Medulla oblongata (tissue), 1 donor: ENCODE measurements at regions not wholly inside any gene's neighbourhood (a gene's known extent, or its start where the extent isn't known, plus 50 kb on each side); places are given as distances from the start of the nearest gene placed in this dataset.
"Not testable (repeated sequence)": the region's sequence is repeated elsewhere in the genome, so short reads cannot be mapped to it uniquely, and the experiment has no call there.

ENCODE experiments used
- DNase-seq: peaks from one replicate; pipeline ENCODE4 v3.0.0-alpha.2; 2015; ENCODE audit errors: extremely low spot score

GRCh38 chr11:39462506-39462905 is 1996.9 kb downstream of the LRRC4C start:
- peak; percentile 14 for DNase-seq

GRCh38 chr11:39461066-39461465 is 1998.4 kb downstream of the LRRC4C start:
- peak; percentile 65 for DNase-seq

DNA sequence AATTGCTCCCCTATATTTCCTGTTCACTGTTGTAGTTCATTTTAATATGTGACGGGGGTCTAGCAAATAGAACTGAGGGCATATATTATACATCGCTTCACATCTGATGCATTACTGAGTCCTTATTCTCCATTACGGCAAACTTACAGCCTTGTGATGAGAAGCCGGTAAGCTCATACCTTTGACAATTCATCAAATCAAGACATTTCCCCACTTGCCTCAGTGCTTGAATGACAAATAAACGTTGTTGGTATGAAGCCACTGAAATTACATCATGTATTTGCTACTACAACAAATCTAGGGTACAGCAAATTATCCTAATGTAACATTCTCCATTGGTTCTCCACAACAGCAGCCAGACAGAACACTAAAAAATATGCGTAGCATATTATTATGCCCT is 1999.8 kb downstream of the LRRC4C start:
- no peak for DNase-seq

DNA sequence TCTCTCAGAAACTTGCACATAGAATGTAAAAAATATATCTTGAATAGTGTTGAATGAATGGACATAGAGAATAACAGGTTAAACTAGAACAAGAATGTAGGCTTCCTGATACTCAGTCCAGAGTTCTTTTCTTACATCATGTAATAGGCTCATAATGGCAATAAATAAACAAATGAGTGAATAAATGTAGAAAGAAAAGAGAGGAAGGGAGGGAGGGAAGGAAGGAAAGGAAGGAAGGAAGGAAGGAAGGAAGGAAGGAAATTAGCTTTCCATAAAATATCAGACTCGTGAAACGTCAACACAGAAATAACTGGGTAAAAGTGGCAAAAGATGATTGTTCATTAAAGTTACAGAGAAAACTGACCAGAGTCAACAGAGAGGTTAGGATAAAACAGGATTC is 2001.0 kb downstream of the LRRC4C start:
- no peak for DNase-seq

DNA sequence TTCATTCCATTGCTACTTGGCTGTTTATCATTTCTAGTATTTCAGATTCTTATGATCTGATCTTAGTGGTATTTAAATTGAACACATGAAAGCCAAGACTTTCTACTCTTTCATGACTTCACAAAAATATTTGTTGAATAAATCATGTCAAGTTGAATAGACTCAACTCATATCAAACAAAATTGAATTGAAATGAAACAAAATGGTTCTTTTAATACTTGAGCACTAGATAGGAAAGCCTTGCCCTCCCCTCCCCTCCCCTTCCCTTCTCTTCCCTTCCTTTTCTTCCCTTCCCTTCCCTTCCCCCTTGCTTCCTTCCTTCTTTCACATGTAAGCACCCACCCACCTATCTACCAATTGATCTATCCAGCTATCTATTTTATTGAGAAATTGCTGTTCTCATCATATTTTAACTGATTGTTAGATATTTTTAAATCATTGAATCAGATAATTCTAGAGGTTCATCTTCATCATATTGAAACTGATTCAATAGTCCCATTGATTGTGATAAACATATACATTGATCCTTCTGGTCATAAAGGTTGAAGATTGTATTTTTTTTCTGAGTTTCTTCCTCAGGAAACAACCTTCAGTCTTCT is 2015.9 kb downstream of the LRRC4C start:
- DNase-seq: no peak

- DNase-seq: no peak
Observed at GRCh38 chr11:39442177-39442576, 2017.3 kb downstream of the LRRC4C start.

- DNase-seq: no peak
Observed at GRCh38 chr11:39435641-39436040, 2023.8 kb downstream of the LRRC4C start.

GRCh38 chr11:39434466-39434865 is 2025.0 kb downstream of the LRRC4C start:
- no peak for DNase-seq

DNA sequence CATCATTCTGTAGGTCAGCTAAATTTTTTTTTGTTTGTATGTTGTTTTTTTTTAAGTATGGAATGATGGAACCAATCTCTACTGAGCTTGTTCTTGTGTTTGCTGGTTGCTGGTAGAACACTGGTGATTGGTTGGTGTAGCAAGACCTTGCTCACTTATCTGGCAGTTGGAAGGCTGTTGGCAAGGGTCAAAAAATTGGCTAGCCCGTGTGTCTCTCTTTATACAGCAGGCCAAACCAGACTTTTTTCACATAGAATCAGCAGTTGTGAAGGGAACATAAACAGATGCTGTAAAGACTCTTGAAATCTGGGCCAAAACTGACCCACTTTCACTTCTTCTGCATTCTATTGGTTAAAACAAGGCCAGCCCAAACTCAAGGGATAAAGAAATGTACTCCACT is 2026.5 kb downstream of the LRRC4C start:
- no peak for DNase-seq

- peak; percentile 7 for DNase-seq
Observed at GRCh38 chr11:39425226-39425625, 2034.2 kb downstream of the LRRC4C start.

DNA sequence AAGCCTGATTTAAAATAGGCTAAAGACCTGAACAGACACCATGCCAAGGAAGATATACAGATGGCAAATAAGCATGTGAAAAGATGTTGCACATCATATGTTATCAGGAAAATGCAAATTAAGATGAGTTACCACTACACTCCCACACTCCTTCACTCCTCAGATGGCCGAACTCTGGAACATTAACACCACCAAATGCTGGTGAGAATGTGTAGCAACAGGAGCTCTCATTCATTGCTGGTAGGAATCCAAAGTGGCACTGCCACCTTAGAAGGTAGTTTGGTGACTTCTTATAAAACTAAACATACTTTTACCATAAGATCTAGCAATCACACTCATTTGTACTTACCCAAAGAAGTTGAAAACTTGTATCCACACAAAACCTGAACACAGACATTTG is 2047.3 kb downstream of the LRRC4C start:
- no peak for DNase-seq

- no peak for DNase-seq
Observed at GRCh38 chr11:39385911-39386310, 2073.5 kb downstream of the LRRC4C start.

DNA sequence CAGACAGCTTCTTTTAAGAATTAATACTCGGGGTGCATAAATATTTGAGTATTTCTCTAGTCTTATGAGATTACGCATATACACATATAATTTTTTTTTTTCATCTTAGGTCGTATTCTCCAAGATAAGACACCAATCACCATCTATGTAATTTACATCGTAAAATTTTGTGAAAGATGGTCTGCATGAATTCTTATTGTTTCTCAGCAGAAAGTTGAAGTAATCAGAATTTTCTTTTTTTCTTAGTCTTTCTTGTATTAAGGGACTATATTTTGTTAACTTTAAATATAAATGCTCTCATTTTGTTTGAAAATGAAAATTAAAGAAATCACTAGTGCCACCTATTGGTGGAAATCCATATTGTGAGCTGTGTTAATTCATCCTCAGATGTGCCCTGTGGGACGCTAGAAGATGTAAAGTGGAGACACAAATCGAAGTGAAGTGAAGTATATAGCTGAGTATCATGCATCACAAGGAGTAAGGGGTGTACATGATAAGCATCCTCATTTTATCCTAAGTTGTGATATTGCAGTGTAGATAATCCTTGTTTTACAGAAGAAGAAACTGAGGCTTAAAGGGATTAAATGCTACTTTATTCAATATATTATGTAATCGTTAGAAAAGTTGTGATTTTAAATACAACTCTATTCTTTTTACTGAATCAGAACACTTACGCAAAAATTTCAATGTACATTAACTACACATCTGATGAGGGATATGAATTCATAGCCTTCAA is 2084.3 kb downstream of the LRRC4C start:
- DNase-seq: peak; percentile 27

DNA sequence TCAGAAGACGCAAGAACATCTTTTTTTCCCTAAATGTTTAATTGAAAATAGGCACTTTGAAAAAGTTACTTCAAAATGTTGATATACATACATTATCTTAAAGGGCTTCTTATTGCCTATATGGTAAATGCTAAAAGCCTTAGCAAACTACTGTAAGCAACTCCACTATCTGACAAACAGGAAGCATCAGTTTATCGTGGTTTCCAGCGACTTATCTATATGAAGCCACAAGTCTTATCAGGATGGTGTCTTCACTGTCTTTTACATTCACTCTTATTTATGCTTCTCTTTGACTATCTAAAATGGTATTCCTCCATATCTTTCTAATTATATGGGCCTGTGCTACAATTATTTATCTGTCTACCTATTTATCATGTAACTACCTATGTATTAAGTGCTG is 2091.9 kb downstream of the LRRC4C start:
- no peak for DNase-seq

DNA sequence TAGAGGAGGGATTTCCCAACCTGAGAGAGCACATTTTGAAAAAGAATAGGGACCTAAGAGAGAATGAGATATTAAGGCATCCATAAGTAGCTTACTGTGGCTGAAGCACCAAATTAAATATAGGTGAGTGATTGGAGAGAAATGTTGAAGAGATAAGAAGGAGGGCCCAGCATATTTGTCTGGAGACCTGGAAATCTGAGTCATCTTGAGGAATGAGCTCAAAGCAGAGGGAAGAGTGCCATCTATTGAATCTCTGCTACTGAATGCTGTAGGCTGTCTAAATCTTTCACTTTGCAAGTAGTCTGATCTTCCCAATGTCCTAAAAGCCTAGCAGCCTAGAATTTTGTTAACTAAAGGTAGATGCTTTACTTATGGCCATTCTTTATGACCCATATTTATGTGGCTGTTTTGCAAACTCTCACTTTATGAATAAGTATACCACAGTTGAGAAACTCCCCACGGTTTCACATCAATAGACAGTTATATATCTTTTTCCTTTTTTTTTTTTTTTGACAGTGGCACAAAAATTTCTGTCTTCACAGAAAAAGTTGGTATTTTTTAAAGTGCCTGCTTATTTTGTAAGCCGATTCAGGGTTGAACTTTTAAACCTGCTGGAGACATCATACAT is 2093.5 kb downstream of the LRRC4C start:
- DNase-seq: peak; percentile 24

DNA sequence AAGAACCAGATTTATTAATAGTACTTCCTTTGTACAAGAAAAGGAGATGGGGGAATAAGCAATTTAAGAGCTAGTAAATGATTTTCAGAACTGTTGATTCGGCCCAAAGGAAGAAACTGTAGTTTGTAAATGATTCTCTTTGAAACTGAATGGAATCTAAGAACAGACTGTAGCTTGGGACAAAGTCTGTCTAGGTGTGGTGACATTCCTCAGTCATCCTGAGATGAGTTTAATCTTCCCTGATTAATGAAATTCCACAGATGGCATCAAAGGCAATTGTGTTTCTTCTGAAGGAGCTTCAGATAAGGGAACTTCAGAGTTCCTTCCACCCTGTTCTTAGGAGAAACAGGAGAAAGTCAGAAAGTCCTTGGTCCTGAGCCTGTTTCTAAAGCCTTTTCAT is 2095.9 kb downstream of the LRRC4C start:
- no peak for DNase-seq

DNA sequence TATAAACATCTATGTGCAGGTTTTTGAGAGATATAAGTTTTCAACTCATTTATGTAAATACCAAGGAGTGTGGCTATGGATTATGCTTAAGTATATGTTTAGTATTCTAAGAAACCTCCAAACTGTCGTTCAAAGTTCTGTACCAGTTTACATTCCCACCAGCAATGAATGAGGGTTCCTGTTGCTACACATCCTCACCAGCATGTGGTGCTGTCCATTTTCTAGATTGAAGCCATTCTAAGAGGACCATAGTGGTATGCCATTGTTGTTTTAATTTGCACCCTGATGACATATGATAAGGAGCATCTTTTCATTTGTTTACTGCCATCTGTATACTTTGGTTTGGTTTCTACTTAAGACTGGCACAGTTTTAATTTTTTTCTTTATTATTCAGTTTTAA is 2097.9 kb downstream of the LRRC4C start:
- DNase-seq: no peak

DNA sequence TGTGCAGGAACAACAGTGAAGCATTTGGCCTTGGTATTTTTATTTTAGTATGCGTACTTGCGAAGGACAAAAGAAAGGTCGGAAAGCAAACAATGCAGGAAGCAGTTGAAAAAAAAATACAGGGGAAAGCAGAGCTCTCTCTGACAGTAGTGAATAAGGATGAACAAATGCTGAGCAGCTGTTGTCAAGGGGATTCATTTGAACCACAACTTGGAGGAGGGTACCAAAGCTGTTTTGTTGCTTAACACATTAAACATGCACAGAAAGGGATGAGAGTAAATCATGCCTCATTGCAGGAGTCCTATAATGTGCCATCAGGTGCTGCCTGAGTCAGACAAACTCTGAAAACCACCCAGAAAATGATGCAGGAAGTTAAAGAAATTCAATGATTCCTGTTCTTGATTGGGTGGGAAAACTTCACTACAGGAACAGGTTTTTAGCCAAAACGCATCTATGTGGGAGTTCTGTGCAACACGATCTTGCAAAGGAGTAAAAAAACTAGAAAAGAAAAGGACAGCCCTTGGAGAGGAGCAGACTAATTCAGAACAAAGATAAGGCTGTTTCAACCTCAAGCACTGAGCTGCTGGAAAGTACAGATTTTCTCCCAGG is 2113.5 kb downstream of the LRRC4C start:
- DNase-seq: no peak

- DNase-seq: no peak
Observed at GRCh38 chr11:39341461-39341860, 2118.0 kb downstream of the LRRC4C start.

GRCh38 chr11:39333006-39333405 is 2126.4 kb downstream of the LRRC4C start:
- not testable (repeated sequence) for DNase-seq

- no peak for DNase-seq
Observed at GRCh38 chr11:39327302-39327701, 2132.2 kb downstream of the LRRC4C start.

DNA sequence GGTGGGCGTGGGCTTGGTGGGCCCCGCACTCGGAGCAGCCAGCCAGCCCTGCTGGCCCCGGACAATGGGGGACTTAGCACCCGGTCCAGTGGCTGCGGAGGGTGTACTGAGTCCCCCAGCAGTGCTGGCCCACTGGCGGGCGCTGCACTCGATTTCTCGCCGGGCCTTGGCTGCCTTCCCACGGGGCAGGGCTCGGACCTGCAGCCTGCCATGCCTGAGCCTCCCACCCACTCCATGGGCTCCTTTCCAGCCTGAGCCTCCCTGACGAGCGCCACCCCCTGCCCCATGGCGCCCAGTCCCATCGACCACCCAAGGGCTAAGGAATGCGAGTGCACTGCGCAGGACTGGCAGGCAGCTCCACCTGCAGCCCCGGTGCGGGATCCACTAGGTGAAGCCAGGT is 2147.6 kb downstream of the LRRC4C start:
- DNase-seq: not testable (repeated sequence)

DNA sequence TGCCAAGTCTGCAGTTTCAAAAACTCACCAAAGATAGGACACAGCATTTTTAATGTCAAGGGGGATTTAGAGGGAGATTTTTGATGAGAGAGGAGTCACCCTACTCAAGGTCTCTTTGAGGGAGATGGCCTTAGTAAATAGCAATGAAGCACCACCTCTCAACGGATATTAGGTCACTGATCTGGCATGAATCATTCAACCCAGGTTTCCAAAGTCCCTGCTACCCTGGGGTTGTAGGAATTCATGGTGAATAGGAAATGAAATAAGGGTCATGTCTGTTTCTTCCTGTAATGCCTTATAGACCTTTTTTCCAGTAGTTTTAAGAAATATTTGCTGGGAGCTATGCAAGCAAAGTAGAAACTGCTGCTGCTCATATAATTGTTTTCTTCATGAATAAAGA is 2154.9 kb downstream of the LRRC4C start:
- no peak for DNase-seq
